H9 (cell line): ENCODE measurements at regions not wholly inside any gene's neighbourhood (a gene's known extent, or its start where the extent isn't known, plus 50 kb on each side); places are given as distances from the start of the nearest gene placed in this dataset.

ENCODE experiments used
- DNase-seq: peaks from one replicate; pipeline ENCODE4 v3.0.0-alpha.2; 2017
- H2AFZ ChIP-seq: one replicate; pipeline ENCODE4 v1.6.1; 2013; ENCODE audit warnings: mild to moderate bottlenecking, low read length, control low read depth, moderate library complexity
- H2AK5ac ChIP-seq: 2 replicates; pipeline ENCODE4 v1.6.1; 2013; ENCODE audit warnings: low read length, control low read depth, mixed read lengths; ENCODE audit not compliant: insufficient read length
- H2BK120ac ChIP-seq: one replicate; pipeline ENCODE4 v1.6.1; 2013; ENCODE audit warnings: low read depth, mild to moderate bottlenecking, low read length, control low read depth, inconsistent platforms; ENCODE audit not compliant: poor library complexity, severe bottlenecking
- H2BK12ac ChIP-seq: 2 replicates; pipeline ENCODE4 v1.6.1; 2013; ENCODE audit warnings: low read length, control low read depth, mixed read lengths, low read depth; ENCODE audit not compliant: insufficient read length
- H2BK15ac ChIP-seq: 2 replicates; pipeline ENCODE4 v1.6.1; 2013; ENCODE audit warnings: low read depth, low read length, control low read depth
- H2BK20ac ChIP-seq: one replicate; pipeline ENCODE4 v1.6.1; 2013; ENCODE audit warnings: low read depth, mild to moderate bottlenecking, low read length, control low read depth, inconsistent platforms; ENCODE audit not compliant: poor library complexity, severe bottlenecking
- H2BK5ac ChIP-seq: 2 replicates; pipeline ENCODE4 v1.6.1; 2013; ENCODE audit warnings: low read length, control low read depth, mixed read lengths; ENCODE audit not compliant: insufficient read length
- H3K14ac ChIP-seq: 2 replicates; pipeline ENCODE4 v1.6.1; 2013; ENCODE audit warnings: low read length, control low read depth; ENCODE audit not compliant: insufficient read depth
- H3K18ac ChIP-seq: 2 replicates; pipeline ENCODE4 v1.6.1; 2013; ENCODE audit warnings: low read depth, mild to moderate bottlenecking, mixed read lengths, low read length, control low read depth; ENCODE audit not compliant: insufficient read length
- H3K23ac ChIP-seq: 2 replicates; pipeline ENCODE4 v1.6.1; 2013; ENCODE audit warnings: low read length, control low read depth, mixed read lengths, low read depth; ENCODE audit not compliant: insufficient read length
- H3K23me2 ChIP-seq: 2 replicates; pipeline ENCODE4 v1.6.1; 2013; ENCODE audit warnings: low read depth, mild to moderate bottlenecking, mixed read lengths, low read length, control low read depth; ENCODE audit not compliant: insufficient read length, poor library complexity, severe bottlenecking
- H3K27ac ChIP-seq: 2 replicates; pipeline ENCODE4 v1.5.1; 2013; ENCODE audit warnings: low read length, control low read depth, mixed read lengths, low read depth; ENCODE audit not compliant: insufficient read length
- H3K27me3 ChIP-seq: 2 replicates; pipeline ENCODE4 v1.6.1; 2013; ENCODE audit warnings: low read length, control low read depth, inconsistent platforms; ENCODE audit not compliant: insufficient read depth
- H3K4ac ChIP-seq: 2 replicates; pipeline ENCODE4 v1.6.1; 2013; ENCODE audit warnings: low read depth, mild to moderate bottlenecking, control low read depth, inconsistent platforms, low read length, moderate library complexity
- H3K4me1 ChIP-seq: 2 replicates; pipeline ENCODE4 v1.6.1; 2013; ENCODE audit warnings: low read length, control low read depth, inconsistent platforms; ENCODE audit not compliant: insufficient read depth
- H3K4me2 ChIP-seq: 2 replicates; pipeline ENCODE4 v1.6.1; 2013; ENCODE audit warnings: low read length, control low read depth, mixed read lengths; ENCODE audit not compliant: insufficient read length, insufficient read depth
- H3K56ac ChIP-seq: 2 replicates; pipeline ENCODE4 v1.6.1; 2013; ENCODE audit warnings: low read depth, mild to moderate bottlenecking, mixed read lengths, low read length, control low read depth; ENCODE audit not compliant: insufficient read length
- H3K79me1 ChIP-seq: 2 replicates; pipeline ENCODE4 v1.6.1; 2013; ENCODE audit warnings: low read depth, mild to moderate bottlenecking, moderate library complexity, low read length, control low read depth, inconsistent platforms; ENCODE audit not compliant: insufficient read depth, poor library complexity, severe bottlenecking
- H3K79me2 ChIP-seq: 2 replicates; pipeline ENCODE4 v1.6.1; 2013; ENCODE audit warnings: low read length, control low read depth, inconsistent platforms; ENCODE audit not compliant: insufficient read depth
- H3K9ac ChIP-seq: 2 replicates; pipeline ENCODE4 v1.6.1; 2013; ENCODE audit warnings: low read length, control low read depth, mixed read lengths; ENCODE audit not compliant: insufficient read length; ENCODE audit errors: extremely low read depth
- H3K9me3 ChIP-seq: one replicate; pipeline ENCODE4 v1.6.1; 2013; ENCODE audit warnings: low read depth, low read length, inconsistent platforms; ENCODE audit not compliant: control insufficient read depth
- H3T11ph ChIP-seq: one replicate; pipeline ENCODE4 v1.6.1; 2013; ENCODE audit warnings: mild to moderate bottlenecking, low read length, control low read depth, inconsistent platforms
- H4K20me1 ChIP-seq: one replicate; pipeline ENCODE4 v1.6.1; 2013; ENCODE audit not compliant: control insufficient read depth, insufficient read length, insufficient read depth
- H4K5ac ChIP-seq: 2 replicates; pipeline ENCODE4 v1.6.1; 2013; ENCODE audit warnings: low read depth, mild to moderate bottlenecking, mixed read lengths, low read length, control low read depth; ENCODE audit not compliant: insufficient read length
- H4K8ac ChIP-seq: replicated peaks from 2 replicates; pipeline ENCODE4 v1.6.1; 2013; ENCODE audit warnings: low read length, control low read depth, mixed read lengths, low read depth; ENCODE audit not compliant: insufficient read length
- H4K91ac ChIP-seq: 2 replicates; pipeline ENCODE4 v1.6.1; 2013; ENCODE audit warnings: low read depth, mild to moderate bottlenecking, moderate library complexity, mixed read lengths, low read length, control low read depth; ENCODE audit not compliant: insufficient read length
- H3K27ac Mint-ChIP-seq, 3 experiments: 2 replicates in 2 of 3; 3 replicates in 1 of 3; pipeline ENCODE4 v1.8.0; 2020 to 2021; ENCODE audit warnings: mixed read lengths in 3 of 3, mild to moderate bottlenecking in 1 of 3, moderate library complexity in 1 of 3
- H3K27me3 Mint-ChIP-seq: 2 replicates; pipeline ENCODE4 v1.8.0; 2021; ENCODE audit warnings: low read depth, mild to moderate bottlenecking, moderate library complexity, mixed read lengths
- H3K36me3 Mint-ChIP-seq, 3 experiments: 2 replicates in 2 of 3; 3 replicates in 1 of 3; pipeline ENCODE4 v1.8.0; 2020 to 2021; ENCODE audit warnings: low read depth in 3 of 3, mixed read lengths in 3 of 3; ENCODE audit not compliant: insufficient read depth in 1 of 3
- H3K4me1 Mint-ChIP-seq, 2 experiments: 2 replicates each; pipeline ENCODE4 v1.8.0; 2020; ENCODE audit warnings: mixed read lengths in 2 of 2
- H3K4me3 Mint-ChIP-seq, 2 experiments: 2 replicates in 1 of 2; 3 replicates in 1 of 2; pipeline ENCODE4 v1.8.0; 2020 to 2021; ENCODE audit warnings: mild to moderate bottlenecking in 2 of 2, mixed read lengths in 2 of 2, moderate library complexity in 1 of 2
- H3K9me3 Mint-ChIP-seq, 2 experiments: 2 replicates in 1 of 2; 3 replicates in 1 of 2; pipeline ENCODE4 v1.8.0; 2020; ENCODE audit warnings: mild to moderate bottlenecking in 2 of 2, mixed read lengths in 2 of 2, moderate library complexity in 1 of 2
- CTCF ChIP-seq: fragments of 200-600 bp; sonication (generic); conservative IDR thresholded peaks from 3 replicates; pipeline ENCODE4 v1.8.0; 2021; ENCODE audit warnings: antibody characterized with exemption, mild to moderate bottlenecking
- WGBS: extraction: QIAGEN DNeasy Blood & Tissue Kit; methylation state at CpG from one replicate; pipeline ENCODE4 v1.1.7; 2013; ENCODE audit warnings: missing lambda C conversion rate, low lambda C conversion rate, mixed read lengths; ENCODE audit not compliant: insufficient read length; ENCODE audit errors: extremely low coverage; 5-methylcytosine and 5-hydroxymethylcytosine counted together

- Histone ChIP-seq H3K4me1 (no peaks in the 10 kb centered on the region), H2BK5ac (no peak overlapping the region), H4K91ac (no peak overlapping the region), H3K4ac (no peak overlapping the region), H3K79me2 (no peaks in the 10 kb centered on the region), H4K8ac (no peak overlapping the region), H2BK120ac (no peak overlapping the region), H4K20me1 (no peaks in the 10 kb centered on the region), H3K27ac (no peak overlapping the region), H3K23ac (no peak overlapping the region), H3K27me3 (no peaks in the 10 kb centered on the region), H3K4me2 (no peak overlapping the region), H3K18ac (no peak overlapping the region), H3K23me2 (peaks cover 3% of the 10 kb centered on the region), H4K5ac (no peak overlapping the region), H3K9ac (no peak overlapping the region), H2BK20ac (no peak overlapping the region), H3K14ac (no peak overlapping the region), H2BK12ac (no peak overlapping the region), H3K56ac (no peak overlapping the region), H2AK5ac (no peak overlapping the region), H3K79me1 (no peaks in the 10 kb centered on the region), H3K9me3 (peaks cover 14% of the 10 kb centered on the region), H3T11ph (no peak overlapping the region), H2AFZ (no peak overlapping the region), H2BK15ac (no peak overlapping the region)
- H3K27me3 Mint-ChIP-seq, result no peaks in the 10 kb centered on the region; the same call in none of the 2 replicates
- no peak overlapping the region for H3K4me3 Mint-ChIP-seq
- H3K9me3 Mint-ChIP-seq, result peaks cover 94 to 99% of the 10 kb centered on the region in 2 experiments
- no peak overlapping the region for H3K27ac Mint-ChIP-seq
- no peak for DNase-seq
- H3K36me3 Mint-ChIP-seq, result peaks cover 6 to 43% (median 11%) of the 10 kb centered on the region in 3 experiments; a peak in 5 of 7 replicates
- WGBS, result no CpG with 5 or more reads among the region's 2 CpGs
- no peaks in the 10 kb centered on the region for H3K4me1 Mint-ChIP-seq
- no peak for TF ChIP-seq CTCF
Observed at GRCh38 chr7:153496257-153496656, 555.9 kb upstream of the DPP6 start.
